Lower lobe of right lung (tissue), 2 donors: ENCODE measurements at regions not wholly inside any gene's neighbourhood (a gene's known extent, or its start where the extent isn't known, plus 50 kb on each side); places are given as distances from the start of the nearest gene placed in this dataset.

Experiments used
- ATAC-seq, 2 donors: fragments of 200-7000 bp; cut with Tn5 transposase; one replicate each; pipeline ENCODE4 v1.9.1; 2020 to 2022; ENCODE audit warnings: mild to moderate bottlenecking in 2 of 2, moderate library complexity in 2 of 2
- DNase-seq: peaks from one replicate; pipeline ENCODE4 v3.0.0-alpha.2; 2020
- H3K27ac ChIP-seq: fragments of 200-600 bp; one replicate; pipeline ENCODE4 v1.8.0; 2022
- H3K27me3 ChIP-seq: fragments of 200-600 bp; one replicate; pipeline ENCODE4 v1.8.0; 2022; ENCODE audit warnings: low read depth
- H3K36me3 ChIP-seq: fragments of 200-600 bp; one replicate; pipeline ENCODE4 v1.8.0; 2022; ENCODE audit warnings: mild to moderate bottlenecking
- H3K4me1 ChIP-seq: fragments of 200-600 bp; one replicate; pipeline ENCODE4 v1.8.0; 2022
- H3K4me3 ChIP-seq: fragments of 200-600 bp; one replicate; pipeline ENCODE4 v1.8.0; 2022; ENCODE audit warnings: mild to moderate bottlenecking
- H3K9me3 ChIP-seq: fragments of 200-600 bp; one replicate; pipeline ENCODE4 v1.8.0; 2022
- intact Hi-C: fragments of 100-400 bp; cut with DNase I; formaldehyde crosslinking; loops from one replicate; pipeline ENCODE4 v1.11.0; 2022
- TF ChIP-seq, protein P1 (sequence below): fragments of 200-600 bp; IDR thresholded peaks from one replicate; pipeline ENCODE4 v1.8.0; 2022; ENCODE audit warnings: antibody characterized with exemption, mild to moderate bottlenecking
- donor health status: DM: no; HTN: yes; CAD: no; lungs with severe emphysema.

DNA sequence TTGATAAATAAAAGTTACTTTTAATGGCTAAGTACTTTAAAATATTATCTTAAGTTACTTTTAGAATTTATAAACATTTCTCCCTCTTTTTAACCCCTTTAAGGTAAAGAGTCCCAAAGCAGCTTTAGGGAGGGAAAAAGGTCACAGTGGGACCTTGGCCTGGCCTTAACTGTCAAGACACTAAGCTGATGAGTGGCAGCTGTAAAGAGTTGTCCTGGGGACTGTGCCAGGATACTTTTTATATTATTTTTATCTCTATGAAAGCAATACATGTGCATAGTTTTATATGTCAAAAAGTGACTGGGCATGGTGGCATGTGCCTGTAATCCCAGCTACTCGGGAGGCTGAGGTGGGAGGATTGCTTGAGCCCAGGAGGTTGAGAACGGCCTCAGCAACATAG is 94.2 kb upstream of the RESF1 start:
- no peak overlapping the region for H3K27ac ChIP-seq
- intact Hi-C loops: no loop called here
- ATAC-seq (no peak), DNase-seq (no peak)
- no peaks in the 10 kb centered on the region for H3K36me3 ChIP-seq
- peaks cover 8% of the 10 kb centered on the region for H3K4me1 ChIP-seq
- H3K27me3 ChIP-seq: no peaks in the 10 kb centered on the region
- H3K9me3 ChIP-seq: no peaks in the 10 kb centered on the region
- TF ChIP-seq, protein P1, sequence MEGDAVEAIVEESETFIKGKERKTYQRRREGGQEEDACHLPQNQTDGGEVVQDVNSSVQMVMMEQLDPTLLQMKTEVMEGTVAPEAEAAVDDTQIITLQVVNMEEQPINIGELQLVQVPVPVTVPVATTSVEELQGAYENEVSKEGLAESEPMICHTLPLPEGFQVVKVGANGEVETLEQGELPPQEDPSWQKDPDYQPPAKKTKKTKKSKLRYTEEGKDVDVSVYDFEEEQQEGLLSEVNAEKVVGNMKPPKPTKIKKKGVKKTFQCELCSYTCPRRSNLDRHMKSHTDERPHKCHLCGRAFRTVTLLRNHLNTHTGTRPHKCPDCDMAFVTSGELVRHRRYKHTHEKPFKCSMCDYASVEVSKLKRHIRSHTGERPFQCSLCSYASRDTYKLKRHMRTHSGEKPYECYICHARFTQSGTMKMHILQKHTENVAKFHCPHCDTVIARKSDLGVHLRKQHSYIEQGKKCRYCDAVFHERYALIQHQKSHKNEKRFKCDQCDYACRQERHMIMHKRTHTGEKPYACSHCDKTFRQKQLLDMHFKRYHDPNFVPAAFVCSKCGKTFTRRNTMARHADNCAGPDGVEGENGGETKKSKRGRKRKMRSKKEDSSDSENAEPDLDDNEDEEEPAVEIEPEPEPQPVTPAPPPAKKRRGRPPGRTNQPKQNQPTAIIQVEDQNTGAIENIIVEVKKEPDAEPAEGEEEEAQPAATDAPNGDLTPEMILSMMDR: no peak
- no peak overlapping the region for H3K4me3 ChIP-seq

DNA sequence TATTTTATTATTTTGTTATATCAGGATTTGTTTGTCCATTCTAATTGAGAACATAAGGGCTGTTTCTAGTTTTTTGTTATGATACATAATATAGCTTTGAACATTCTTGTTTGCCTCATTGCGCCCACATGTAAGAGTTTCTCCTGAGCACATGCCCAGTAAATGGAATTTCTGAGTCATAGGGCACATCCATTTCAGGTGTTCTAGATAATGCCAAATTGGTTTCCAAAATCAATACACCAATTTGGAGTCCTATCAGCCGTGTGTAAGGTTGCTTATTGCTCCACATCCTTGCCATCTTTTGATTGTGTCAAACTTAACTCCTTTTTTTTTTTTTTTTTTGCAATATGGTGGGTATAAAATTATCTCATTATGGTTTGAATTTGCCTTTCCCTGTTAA is 97.9 kb upstream of the RESF1 start:
- Histone ChIP-seq H3K4me3 (no peak overlapping the region), H3K27me3 (no peaks in the 10 kb centered on the region), H3K9me3 (no peaks in the 10 kb centered on the region), H3K27ac (no peak overlapping the region), H3K4me1 (no peaks in the 10 kb centered on the region), H3K36me3 (no peaks in the 10 kb centered on the region)
- TF ChIP-seq, protein P1: no peak
- DNase-seq (no peak), ATAC-seq (no peak)
- intact Hi-C loops: no loop called here

DNA sequence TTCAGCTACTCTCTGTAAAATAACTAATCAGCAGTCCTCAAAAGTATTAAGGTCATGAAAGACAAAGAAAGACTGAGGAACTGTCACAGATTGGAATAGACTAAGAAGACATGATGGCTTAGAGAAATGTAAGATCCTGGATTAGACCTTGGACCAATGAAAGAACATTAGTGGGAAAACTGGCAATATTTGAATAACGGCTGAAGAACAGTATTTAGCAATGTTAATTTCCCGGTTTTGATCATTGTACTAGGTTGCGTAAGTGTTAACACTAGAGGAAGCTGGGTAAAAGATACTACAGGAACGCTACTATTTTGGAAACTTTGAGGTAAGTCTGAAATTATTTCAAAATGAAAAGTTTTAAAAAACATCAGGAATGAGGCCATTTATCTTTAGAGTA is 98.8 kb upstream of the RESF1 start:
- TF ChIP-seq, protein P1: no peak
- ATAC-seq (peak in 1 of 2 donors; percentile 65), DNase-seq (no peak)

DNA sequence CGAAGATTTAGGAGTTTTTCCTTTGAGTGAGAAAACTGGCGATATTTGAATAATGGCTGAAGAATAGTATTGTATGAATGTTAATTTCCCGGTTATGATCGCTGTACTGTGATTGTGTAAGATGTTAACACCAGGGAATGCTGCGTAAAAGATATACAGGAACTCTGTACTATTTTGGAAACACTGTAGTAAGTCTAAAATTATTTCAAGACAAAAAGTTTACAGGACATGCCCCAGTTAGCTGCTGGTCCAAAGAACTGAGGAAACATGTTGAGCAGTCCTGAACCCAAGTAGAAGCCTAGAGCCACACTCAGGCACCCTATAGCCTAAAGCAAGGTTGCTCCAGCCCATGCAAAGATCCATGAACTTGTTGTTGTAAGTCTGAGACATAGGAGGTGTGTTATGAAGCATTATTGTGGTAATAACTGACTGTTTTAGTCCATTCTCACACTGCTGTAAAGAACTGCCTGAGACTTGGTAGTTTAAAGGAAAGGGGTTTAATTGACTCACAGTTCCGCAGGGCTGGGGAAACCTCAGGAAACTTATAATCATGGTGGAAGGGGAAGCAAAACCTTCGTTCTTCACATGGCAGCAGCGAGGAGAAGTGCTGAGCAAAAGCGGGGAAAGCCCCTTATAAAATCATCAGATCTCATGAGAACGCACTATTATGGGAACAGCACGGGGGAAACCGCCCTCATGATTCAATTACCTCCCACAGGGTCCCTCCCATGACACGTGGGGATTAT is 99.8 kb upstream of the RESF1 start:
- Histone ChIP-seq H3K4me1 (peaks cover 10% of the 10 kb centered on the region), H3K27ac (no peak overlapping the region), H3K4me3 (no peak overlapping the region), H3K27me3 (no peaks in the 10 kb centered on the region), H3K36me3 (no peaks in the 10 kb centered on the region), H3K9me3 (no peaks in the 10 kb centered on the region)
- intact Hi-C loops: no loop called here
- ATAC-seq: no peak
- no peak for DNase-seq
- TF ChIP-seq, protein P1: no peak

More for the DNA sequence above, 98.8 kb upstream of the RESF1 start:
- H3K4me1 ChIP-seq: peaks cover under 1% of the 10 kb centered on the region
- H3K9me3 ChIP-seq: no peaks in the 10 kb centered on the region
- H3K4me3 ChIP-seq: no peak overlapping the region
- H3K27ac ChIP-seq: no peak overlapping the region
- intact Hi-C loops: no loop called here
- H3K36me3 ChIP-seq: no peaks in the 10 kb centered on the region
- no peaks in the 10 kb centered on the region for H3K27me3 ChIP-seq

DNA sequence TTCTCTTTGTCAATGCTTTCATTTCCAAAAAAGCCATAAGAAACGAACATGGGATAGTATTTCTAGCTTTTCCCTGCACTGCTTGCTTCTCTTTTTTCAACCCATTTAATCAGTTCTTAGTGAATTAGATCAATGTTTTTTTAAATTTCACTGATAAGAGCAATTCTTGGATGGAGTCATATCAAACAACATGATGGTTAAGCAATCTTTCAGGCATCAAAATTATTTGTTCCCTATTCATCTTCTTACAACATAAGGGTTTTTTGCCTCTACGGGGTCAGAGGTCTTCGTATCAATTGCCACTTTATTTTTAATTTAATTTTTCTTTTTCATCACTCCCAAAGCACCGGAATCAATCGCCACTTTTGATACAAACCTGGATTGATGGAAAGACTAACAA is 103.8 kb upstream of the RESF1 start:
- peaks cover 26% of the 10 kb centered on the region for H3K4me1 ChIP-seq
- TF ChIP-seq, protein P1: no peak
- ATAC-seq (no peak), DNase-seq (no peak)
- intact Hi-C loops: no loop called here
- H3K4me3 ChIP-seq: no peak overlapping the region
- no peaks in the 10 kb centered on the region for H3K36me3 ChIP-seq
- no peak overlapping the region for H3K27ac ChIP-seq
- H3K27me3 ChIP-seq: no peaks in the 10 kb centered on the region
- H3K9me3 ChIP-seq: peaks cover 6% of the 10 kb centered on the region
